PC-9 (cell line): ENCODE measurements at regions not wholly inside any gene's neighbourhood (a gene's known extent, or its start where the extent isn't known, plus 50 kb on each side); places are given as distances from the start of the nearest gene placed in this dataset.

Experiments
- EZH2 ChIP-seq: fragments of 200-600 bp; sonication (generic); IDR thresholded peaks from 2 replicates; pipeline ENCODE4 v1.8.0; 2017; ENCODE audit warnings: antibody characterized with exemption, low read depth
- TF ChIP-seq, protein P1 (sequence below): fragments of 200-600 bp; sonication (generic); conservative IDR thresholded peaks from 2 replicates; pipeline ENCODE4 v1.6.1; 2017; ENCODE audit warnings: mixed run types, antibody characterized with exemption, mild to moderate bottlenecking, moderate library complexity

GRCh38 chr5:51039424-51040329 is 343.6 kb upstream of the ISL1 start:
- TF ChIP-seq, protein P1, sequence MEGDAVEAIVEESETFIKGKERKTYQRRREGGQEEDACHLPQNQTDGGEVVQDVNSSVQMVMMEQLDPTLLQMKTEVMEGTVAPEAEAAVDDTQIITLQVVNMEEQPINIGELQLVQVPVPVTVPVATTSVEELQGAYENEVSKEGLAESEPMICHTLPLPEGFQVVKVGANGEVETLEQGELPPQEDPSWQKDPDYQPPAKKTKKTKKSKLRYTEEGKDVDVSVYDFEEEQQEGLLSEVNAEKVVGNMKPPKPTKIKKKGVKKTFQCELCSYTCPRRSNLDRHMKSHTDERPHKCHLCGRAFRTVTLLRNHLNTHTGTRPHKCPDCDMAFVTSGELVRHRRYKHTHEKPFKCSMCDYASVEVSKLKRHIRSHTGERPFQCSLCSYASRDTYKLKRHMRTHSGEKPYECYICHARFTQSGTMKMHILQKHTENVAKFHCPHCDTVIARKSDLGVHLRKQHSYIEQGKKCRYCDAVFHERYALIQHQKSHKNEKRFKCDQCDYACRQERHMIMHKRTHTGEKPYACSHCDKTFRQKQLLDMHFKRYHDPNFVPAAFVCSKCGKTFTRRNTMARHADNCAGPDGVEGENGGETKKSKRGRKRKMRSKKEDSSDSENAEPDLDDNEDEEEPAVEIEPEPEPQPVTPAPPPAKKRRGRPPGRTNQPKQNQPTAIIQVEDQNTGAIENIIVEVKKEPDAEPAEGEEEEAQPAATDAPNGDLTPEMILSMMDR: no peak
- no peak for TF ChIP-seq EZH2
